Vagina (tissue), 2 donors: ENCODE measurements at regions not wholly inside any gene's neighbourhood (a gene's known extent, or its start where the extent isn't known, plus 50 kb on each side); places are given as distances from the start of the nearest gene placed in this dataset.

Experiments used
- DNase-seq, 2 donors: peaks; one replicate each; pipeline ENCODE4 v3.0.0-alpha.2; 2017; ENCODE audit errors: extremely low spot score in 2 of 2
- H3K27ac ChIP-seq: fragments of 200-600 bp; sonication (generic); one replicate; pipeline ENCODE4 v1.5.1; 2019
- H3K27me3 ChIP-seq: fragments of 200-600 bp; sonication (generic); one replicate; pipeline ENCODE4 v1.5.1; 2019
- H3K36me3 ChIP-seq, 2 donors: fragments of 200-600 bp; sonication (generic); one replicate each; pipeline ENCODE4 v1.5.1; 2017 to 2019
- H3K4me1 ChIP-seq: fragments of 200-600 bp; sonication (generic); one replicate; pipeline ENCODE4 v1.5.1; 2019
- H3K4me3 ChIP-seq, 2 donors: fragments of 200-600 bp; sonication (generic); 1 replicate in 1 of 2; 2 replicates in 1 of 2; pipeline ENCODE4 v1.5.1; 2016 to 2019
- H3K9me3 ChIP-seq: fragments of 200-600 bp; sonication (generic); one replicate; pipeline ENCODE4 v1.5.1; 2019
- CTCF ChIP-seq, 3 experiments: fragments of 450-650 bp in 2 of 3; fragments of 200-600 bp in 1 of 3; sonication (generic) in 1 of 3; IDR thresholded peaks; one replicate each; pipeline ENCODE4 v1.5.1; 2017 to 2019; ENCODE audit warnings: antibody characterized with exemption in 3 of 3, mild to moderate bottlenecking in 2 of 3, moderate library complexity in 2 of 3
- POLR2A ChIP-seq, 2 donors: fragments of 450-650 bp; IDR thresholded peaks; one replicate each; pipeline ENCODE4 v1.6.1; 2017; ENCODE audit warnings: antibody characterized with exemption in 2 of 2, mild to moderate bottlenecking in 2 of 2, moderate library complexity in 2 of 2
- POLR2AphosphoS5 ChIP-seq, 2 donors: sonication (generic); formaldehyde crosslinking; IDR thresholded peaks; one replicate each; pipeline ENCODE4 v1.9.0; 2017; ENCODE audit warnings: antibody characterized with exemption in 2 of 2, mild to moderate bottlenecking in 2 of 2, low read depth in 1 of 2; ENCODE audit not compliant: insufficient read depth in 1 of 2
- intact Hi-C: fragments of 100-400 bp; cut with DNase I; formaldehyde crosslinking; loops from one replicate; pipeline ENCODE4 v1.15.1; 2023

- no peak overlapping the region for H3K4me3 ChIP-seq
- H3K27me3 ChIP-seq, result no peaks in the 10 kb centered on the region
- TF ChIP-seq POLR2AphosphoS5 (IDR thresholded peaks at IDR 0.05; ENCODE audit: insufficient read depth in 1 of 2, low read depth in 1 of 2) (no peak), CTCF (IDR thresholded peaks at IDR 0.05) (no peak), POLR2A (IDR thresholded peaks at IDR 0.05) (no peak)
- no peak for DNase-seq
- intact Hi-C loops, result no loop called here
- H3K36me3 ChIP-seq, result no peaks in the 10 kb centered on the region
- no peaks in the 10 kb centered on the region for H3K9me3 ChIP-seq
- H3K27ac ChIP-seq, result no peak overlapping the region
- no peaks in the 10 kb centered on the region for H3K4me1 ChIP-seq
Observed at GRCh38 chr7:68009716-68010115, 1013.1 kb downstream of the TYW1 start.

GRCh38 chr7:68014031-68014736 lies 1017.6 kb downstream of the TYW1 start:
- Histone ChIP-seq H3K36me3 (no peaks in the 10 kb centered on the region), H3K27ac (no peak overlapping the region), H3K4me1 (no peaks in the 10 kb centered on the region), H3K4me3 (no peak overlapping the region), H3K27me3 (no peaks in the 10 kb centered on the region), H3K9me3 (no peaks in the 10 kb centered on the region)
- no peak for TF ChIP-seq POLR2A (IDR thresholded peaks at IDR 0.05)
- no peak for TF ChIP-seq CTCF (IDR thresholded peaks at IDR 0.05)
- TF ChIP-seq POLR2AphosphoS5 (IDR thresholded peaks at IDR 0.05; ENCODE audit: insufficient read depth in 1 of 2, low read depth in 1 of 2), result no peak
- intact Hi-C loops, result no loop called here
- DNase-seq, result no peak

GRCh38 chr7:68015122-68015977 lies 1018.7 kb downstream of the TYW1 start:
- no peak for DNase-seq
- Histone ChIP-seq H3K27me3 (no peaks in the 10 kb centered on the region), H3K36me3 (no peaks in the 10 kb centered on the region), H3K4me3 (no peak overlapping the region), H3K27ac (no peak overlapping the region), H3K4me1 (no peaks in the 10 kb centered on the region), H3K9me3 (no peaks in the 10 kb centered on the region)
- TF ChIP-seq POLR2AphosphoS5 (IDR thresholded peaks at IDR 0.05; ENCODE audit: insufficient read depth in 1 of 2, low read depth in 1 of 2) (no peak), CTCF (IDR thresholded peaks at IDR 0.05) (no peak), POLR2A (IDR thresholded peaks at IDR 0.05) (no peak)
- intact Hi-C loops, result no loop called here

GRCh38 chr7:68015978-68016532 lies 1019.4 kb downstream of the TYW1 start:
- no peak for DNase-seq
- no peaks in the 10 kb centered on the region for H3K27me3 ChIP-seq
- no peaks in the 10 kb centered on the region for H3K9me3 ChIP-seq
- TF ChIP-seq CTCF (IDR thresholded peaks at IDR 0.05), result no peak
- no peak for TF ChIP-seq POLR2AphosphoS5 (IDR thresholded peaks at IDR 0.05; ENCODE audit: insufficient read depth in 1 of 2, low read depth in 1 of 2)
- TF ChIP-seq POLR2A (IDR thresholded peaks at IDR 0.05), result no peak
- H3K36me3 ChIP-seq, result no peaks in the 10 kb centered on the region
- H3K4me1 ChIP-seq, result no peaks in the 10 kb centered on the region
- intact Hi-C loops, result no loop called here
- no peak overlapping the region for H3K27ac ChIP-seq
- no peak overlapping the region for H3K4me3 ChIP-seq
